Fibroblast of pulmonary artery (primary cell): ENCODE measurements at regions not wholly inside any gene's neighbourhood (a gene's known extent, or its start where the extent isn't known, plus 50 kb on each side); places are given as distances from the start of the nearest gene placed in this dataset.
A peak's percentile ranks its signal among the peaks of the same experiment; 100 is the strongest.

ENCODE experiments used
- DNase-seq: peaks from one replicate; pipeline ENCODE4 v3.0.0-alpha.2; 2010; ENCODE audit warnings: low read depth
- H3K4me3 ChIP-seq: replicated peaks from 2 replicates; pipeline ENCODE4 v1.5.1; 2011; ENCODE audit warnings: low read depth, mild to moderate bottlenecking, control low read depth, low read length, moderate library complexity
- CTCF ChIP-seq: IDR thresholded peaks from 2 replicates; pipeline ENCODE4 v1.5.1; 2011; ENCODE audit warnings: mild to moderate bottlenecking, control low read depth, low read length, inconsistent platforms; ENCODE audit errors: missing control alignments

GRCh38 chr4:125801373-125801772 is 486.6 kb downstream of the FAT4 start:
- H3K4me3 ChIP-seq, result no peak overlapping the region
- TF ChIP-seq CTCF, result no peak
- no peak for DNase-seq

GRCh38 chr4:125801924-125802323 is 487.2 kb downstream of the FAT4 start:
- no peak for DNase-seq
- no peak overlapping the region for H3K4me3 ChIP-seq
- TF ChIP-seq CTCF, result no peak

GRCh38 chr4:125808022-125808421 is 493.3 kb downstream of the FAT4 start:
- no peak for DNase-seq
- TF ChIP-seq CTCF, result no peak
- H3K4me3 ChIP-seq, result no peak overlapping the region

- TF ChIP-seq CTCF, result no peak
- peak; percentile 18 for DNase-seq
- no peak overlapping the region for H3K4me3 ChIP-seq
These were observed 493.8 kb downstream of the FAT4 start for GRCh38 chr4:125808570-125808969.

- no peak overlapping the region for H3K4me3 ChIP-seq
- no peak for TF ChIP-seq CTCF
- no peak for DNase-seq
These were observed 497.1 kb downstream of the FAT4 start for GRCh38 chr4:125811892-125812291.

- no peak overlapping the region for H3K4me3 ChIP-seq
- peak; percentile 68 for DNase-seq
- no peak for TF ChIP-seq CTCF
These were observed 512.3 kb downstream of the FAT4 start for GRCh38 chr4:125826801-125827695.

- TF ChIP-seq CTCF, result no peak
- DNase-seq, result no peak
These were observed 512.9 kb downstream of the FAT4 start for GRCh38 chr4:125827696-125828052.

More at GRCh38 chr4:125827696-125828052, 512.9 kb downstream of the FAT4 start:
- no peak overlapping the region for H3K4me3 ChIP-seq
